Endothelial cell of umbilical vein (primary cell): ENCODE measurements at regions not wholly inside any gene's neighbourhood (a gene's known extent, or its start where the extent isn't known, plus 50 kb on each side); places are given as distances from the start of the nearest gene placed in this dataset.

Experiments used
- EZH2 ChIP-seq: IDR thresholded peaks from 2 replicates; pipeline ENCODE4 v1.6.1; 2012; ENCODE audit warnings: borderline replicate concordance, low read depth, mild to moderate bottlenecking, moderate library complexity, low read length, inconsistent platforms; ENCODE audit not compliant: severe bottlenecking
- FOS ChIP-seq: IDR thresholded peaks from 2 replicates; pipeline ENCODE4 v1.6.1; 2011; ENCODE audit warnings: mild to moderate bottlenecking, low read length, moderate library complexity, borderline replicate concordance; ENCODE audit not compliant: insufficient read depth
- JUN ChIP-seq: IDR thresholded peaks from 2 replicates; pipeline ENCODE4 v1.6.1; 2011; ENCODE audit warnings: borderline replicate concordance, low read depth; ENCODE audit not compliant: insufficient read length, insufficient read depth
- MYC ChIP-seq: IDR thresholded peaks from one replicate; pipeline ENCODE4 v1.6.1; 2011; ENCODE audit warnings: mild to moderate bottlenecking, low read depth, low read length
- POLR2A ChIP-seq: IDR thresholded peaks from 2 replicates; pipeline ENCODE4 v1.6.1; 2012; ENCODE audit warnings: low read depth, mild to moderate bottlenecking, control low read depth, low read length
- TF ChIP-seq, protein P1 (sequence below): IDR thresholded peaks from 2 replicates; pipeline ENCODE4 v1.6.1; 2011; ENCODE audit not compliant: insufficient read depth, insufficient read length
- TF ChIP-seq, protein P2 (sequence below), 2 donors: IDR thresholded peaks; 1 replicate in 1 of 2; 2 replicates in 1 of 2; pipeline ENCODE4 v1.5.1; 2011; ENCODE audit warnings: low read length in 2 of 2, mild to moderate bottlenecking in 2 of 2, moderate library complexity in 2 of 2, control low read depth in 1 of 2, inconsistent platforms in 1 of 2, low read depth in 1 of 2; ENCODE audit not compliant: insufficient read depth in 1 of 2; ENCODE audit errors: extremely low read depth in 1 of 2

DNA sequence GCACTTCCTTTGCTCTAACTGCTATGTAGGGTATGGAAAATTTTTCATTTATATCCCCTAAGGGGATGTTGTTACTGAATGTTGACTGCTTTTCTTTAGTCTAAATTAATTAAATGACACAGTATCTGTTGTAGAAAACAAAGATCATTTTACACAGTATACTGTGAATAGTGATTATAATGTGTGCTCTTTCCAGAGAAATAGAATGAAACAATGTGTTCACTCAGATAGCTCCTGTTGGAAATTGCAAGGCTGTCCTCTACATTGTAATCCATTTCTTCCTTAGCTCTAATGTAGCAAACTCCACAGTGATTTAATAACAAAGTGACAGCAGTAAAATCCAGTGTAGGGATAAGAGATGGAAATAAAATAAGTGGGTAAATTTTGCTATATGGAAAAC, 159.0 kb upstream of the VEPH1 start:
- TF ChIP-seq, protein P1, sequence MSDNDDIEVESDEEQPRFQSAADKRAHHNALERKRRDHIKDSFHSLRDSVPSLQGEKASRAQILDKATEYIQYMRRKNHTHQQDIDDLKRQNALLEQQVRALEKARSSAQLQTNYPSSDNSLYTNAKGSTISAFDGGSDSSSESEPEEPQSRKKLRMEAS, result no peak
- TF ChIP-seq EZH2 (no peak), FOS (no peak), MYC (no peak), JUN (no peak), POLR2A (no peak)
- TF ChIP-seq, protein P2, sequence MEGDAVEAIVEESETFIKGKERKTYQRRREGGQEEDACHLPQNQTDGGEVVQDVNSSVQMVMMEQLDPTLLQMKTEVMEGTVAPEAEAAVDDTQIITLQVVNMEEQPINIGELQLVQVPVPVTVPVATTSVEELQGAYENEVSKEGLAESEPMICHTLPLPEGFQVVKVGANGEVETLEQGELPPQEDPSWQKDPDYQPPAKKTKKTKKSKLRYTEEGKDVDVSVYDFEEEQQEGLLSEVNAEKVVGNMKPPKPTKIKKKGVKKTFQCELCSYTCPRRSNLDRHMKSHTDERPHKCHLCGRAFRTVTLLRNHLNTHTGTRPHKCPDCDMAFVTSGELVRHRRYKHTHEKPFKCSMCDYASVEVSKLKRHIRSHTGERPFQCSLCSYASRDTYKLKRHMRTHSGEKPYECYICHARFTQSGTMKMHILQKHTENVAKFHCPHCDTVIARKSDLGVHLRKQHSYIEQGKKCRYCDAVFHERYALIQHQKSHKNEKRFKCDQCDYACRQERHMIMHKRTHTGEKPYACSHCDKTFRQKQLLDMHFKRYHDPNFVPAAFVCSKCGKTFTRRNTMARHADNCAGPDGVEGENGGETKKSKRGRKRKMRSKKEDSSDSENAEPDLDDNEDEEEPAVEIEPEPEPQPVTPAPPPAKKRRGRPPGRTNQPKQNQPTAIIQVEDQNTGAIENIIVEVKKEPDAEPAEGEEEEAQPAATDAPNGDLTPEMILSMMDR (IDR thresholded peaks at IDR 0.05; ENCODE audit: extremely low read depth in 1 of 2, insufficient read depth in 1 of 2, low read depth in 1 of 2, low read length in 2 of 2), result no peak
